ENCODE measurements at regions not wholly inside any gene's neighbourhood (a gene's known extent, or its start where the extent isn't known, plus 50 kb on each side); places are given as distances from the start of the nearest gene placed in this dataset.

GRCh38 chr6:134111726-134112125 lies 59.3 kb upstream of the SLC2A12 start:
- TF ChIP-seq EZH2phosphoT487 (IDR thresholded peaks at IDR 0.05; ENCODE audit: unreplicated experiment), result no peak
- TF ChIP-seq CREB1 (CRISPR knock-in tag; IDR thresholded peaks at IDR 0.05; ENCODE audit: low read depth), result no peak
- TF ChIP-seq NANOG (IDR thresholded peaks at IDR 0.05; ENCODE audit: borderline replicate concordance), result no peak
- TF ChIP-seq CTCF (conservative IDR thresholded peaks at IDR 0.05; ENCODE audit: low read depth in 2 of 2), result no peak
- no peak for TF ChIP-seq REST (IDR thresholded peaks at IDR 0.05; ENCODE audit: unreplicated experiment)
- TF ChIP-seq ZNF331 (CRISPR knock-in tag; IDR thresholded peaks at IDR 0.05; ENCODE audit: low read depth), result no peak
- no peak for TF ChIP-seq POLR2AphosphoS5 (IDR thresholded peaks at IDR 0.05; ENCODE audit: low read depth)
- TF ChIP-seq ZNF462 (CRISPR knock-in tag; IDR thresholded peaks at IDR 0.05), result no peak
- no peak for TF ChIP-seq ETS1 (IDR thresholded peaks at IDR 0.05)
- no peak for TF ChIP-seq STAT1 (IDR thresholded peaks at IDR 0.05; ENCODE audit: unreplicated experiment)
- TF ChIP-seq ZNF114 (CRISPR knock-in tag; IDR thresholded peaks at IDR 0.05), result no peak
- TF ChIP-seq EZH2 (IDR thresholded peaks at IDR 0.05; ENCODE audit: low read depth, unreplicated experiment), result no peak
- TF ChIP-seq JUNB (IDR thresholded peaks at IDR 0.05; ENCODE audit: unreplicated experiment), result no peak
- H3K4me2 ChIP-seq, result no peak overlapping the region
- no peaks in the 10 kb centered on the region for H3K79me2 ChIP-seq (replicated peaks; ENCODE audit: insufficient read depth)
- H3K4me1 Mint-ChIP-seq, result no peaks in the 10 kb centered on the region
- H3K4me3 Mint-ChIP-seq, result no peak overlapping the region
- H3K9me3 Mint-ChIP-seq, result no peaks in the 10 kb centered on the region
- H3K4me3 ChIP-seq, result no peak overlapping the region
- DNase-seq (ENCODE audit: low spot score), result no peak
- H3K36me3 Mint-ChIP-seq (ENCODE audit: low read depth), result no peaks in the 10 kb centered on the region
- no peaks in the 10 kb centered on the region for H3K9me2 ChIP-seq (ENCODE audit: insufficient read depth)
- no peaks in the 10 kb centered on the region for H3K27me3 ChIP-seq (ENCODE audit: insufficient read depth)
- ATAC-seq, result no peak
- H4K20me1 ChIP-seq (replicated peaks; ENCODE audit: insufficient read depth), result no peaks in the 10 kb centered on the region
- H3K27me3 Mint-ChIP-seq (ENCODE audit: insufficient read depth, low read depth, poor library complexity), result peaks cover 2% of the 10 kb centered on the region
- H3K4me1 ChIP-seq (ENCODE audit: insufficient read depth), result no peaks in the 10 kb centered on the region
- no peaks in the 10 kb centered on the region for H3F3A ChIP-seq (replicated peaks; ENCODE audit: low read depth)
- no peak overlapping the region for H2AFZ ChIP-seq
- H3K27ac ChIP-seq (ENCODE audit: low read depth), result no peak overlapping the region
- H3K27ac Mint-ChIP-seq, result no peak overlapping the region
- H3K36me3 ChIP-seq (ENCODE audit: insufficient read depth), result no peaks in the 10 kb centered on the region
